ENCODE measurements at regions not wholly inside any gene's neighbourhood (a gene's known extent, or its start where the extent isn't known, plus 50 kb on each side); places are given as distances from the start of the nearest gene placed in this dataset.

GRCh38 chr12:107365703-107366102 is 272.4 kb upstream of the CRY1 start:
- H3K4me3 ChIP-seq (ENCODE audit: control insufficient read depth, low read depth, low read length), result no peak overlapping the region
- TF ChIP-seq, protein P1, sequence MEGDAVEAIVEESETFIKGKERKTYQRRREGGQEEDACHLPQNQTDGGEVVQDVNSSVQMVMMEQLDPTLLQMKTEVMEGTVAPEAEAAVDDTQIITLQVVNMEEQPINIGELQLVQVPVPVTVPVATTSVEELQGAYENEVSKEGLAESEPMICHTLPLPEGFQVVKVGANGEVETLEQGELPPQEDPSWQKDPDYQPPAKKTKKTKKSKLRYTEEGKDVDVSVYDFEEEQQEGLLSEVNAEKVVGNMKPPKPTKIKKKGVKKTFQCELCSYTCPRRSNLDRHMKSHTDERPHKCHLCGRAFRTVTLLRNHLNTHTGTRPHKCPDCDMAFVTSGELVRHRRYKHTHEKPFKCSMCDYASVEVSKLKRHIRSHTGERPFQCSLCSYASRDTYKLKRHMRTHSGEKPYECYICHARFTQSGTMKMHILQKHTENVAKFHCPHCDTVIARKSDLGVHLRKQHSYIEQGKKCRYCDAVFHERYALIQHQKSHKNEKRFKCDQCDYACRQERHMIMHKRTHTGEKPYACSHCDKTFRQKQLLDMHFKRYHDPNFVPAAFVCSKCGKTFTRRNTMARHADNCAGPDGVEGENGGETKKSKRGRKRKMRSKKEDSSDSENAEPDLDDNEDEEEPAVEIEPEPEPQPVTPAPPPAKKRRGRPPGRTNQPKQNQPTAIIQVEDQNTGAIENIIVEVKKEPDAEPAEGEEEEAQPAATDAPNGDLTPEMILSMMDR (IDR thresholded peaks at IDR 0.05; ENCODE audit: control insufficient read depth, insufficient read depth, low read depth, low read length, missing control alignments), result no peak
- no peak for DNase-seq (ENCODE audit: low read depth)

GRCh38 chr12:107366322-107366721 is 273.0 kb upstream of the CRY1 start:
- DNase-seq (ENCODE audit: low read depth), result no peak
- no peak overlapping the region for H3K4me3 ChIP-seq (ENCODE audit: control insufficient read depth, low read depth, low read length)
- TF ChIP-seq, protein P1 (IDR thresholded peaks at IDR 0.05; ENCODE audit: control insufficient read depth, insufficient read depth, low read depth, low read length, missing control alignments), result no peak

- no peak overlapping the region for H3K4me3 ChIP-seq (ENCODE audit: control insufficient read depth, low read depth, low read length)
- TF ChIP-seq, protein P1 (IDR thresholded peaks at IDR 0.05; ENCODE audit: control insufficient read depth, insufficient read depth, low read depth, low read length, missing control alignments), result no peak
- no peak for DNase-seq (ENCODE audit: low read depth)
Observed at GRCh38 chr12:107368586-107368985, 275.2 kb upstream of the CRY1 start.

DNA sequence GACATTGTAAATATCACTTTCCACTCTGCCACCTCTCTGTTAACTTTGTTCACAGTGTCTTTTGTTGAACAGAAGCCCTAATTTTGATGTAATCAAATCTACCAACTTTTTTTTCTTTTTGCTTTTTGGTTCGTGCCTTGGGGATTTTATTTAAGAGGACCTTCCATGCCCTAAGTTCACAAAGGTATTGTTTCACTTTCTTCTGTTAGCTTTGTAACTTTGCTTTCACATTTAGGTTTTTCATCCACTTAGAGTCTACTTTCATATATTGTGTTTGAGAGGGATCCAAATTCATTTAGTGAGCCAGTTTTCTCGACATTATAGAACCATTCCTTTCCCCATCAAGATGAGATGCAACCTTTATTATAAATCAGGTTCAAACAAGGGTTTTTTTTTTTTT is 275.7 kb upstream of the CRY1 start:
- TF ChIP-seq, protein P1 (IDR thresholded peaks at IDR 0.05; ENCODE audit: control insufficient read depth, insufficient read depth, low read depth, low read length, missing control alignments), result no peak
- H3K4me3 ChIP-seq (ENCODE audit: control insufficient read depth, low read depth, low read length), result no peak overlapping the region
- DNase-seq (ENCODE audit: low read depth), result no peak

DNA sequence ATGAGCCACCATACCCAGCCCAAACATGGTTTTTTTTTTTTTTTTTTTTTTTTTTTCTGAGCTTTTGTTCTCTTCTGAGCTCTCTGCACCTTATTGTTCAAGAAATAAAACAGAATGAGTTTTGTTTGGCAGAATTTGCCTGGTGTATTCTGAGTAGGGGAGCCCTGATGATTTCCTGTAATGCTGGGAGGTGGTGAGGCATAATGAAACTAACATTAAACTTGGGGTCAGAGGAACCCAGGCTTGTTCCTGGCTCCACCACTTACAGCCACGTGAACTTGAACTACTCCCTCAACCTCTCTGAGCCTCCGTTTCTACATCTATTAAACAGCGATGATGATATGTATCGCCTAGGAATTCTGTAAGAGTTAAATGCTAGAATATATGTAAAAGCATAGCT is 276.3 kb upstream of the CRY1 start:
- no peak overlapping the region for H3K4me3 ChIP-seq (ENCODE audit: control insufficient read depth, low read depth, low read length)
- DNase-seq (ENCODE audit: low read depth), result no peak
- TF ChIP-seq, protein P1 (IDR thresholded peaks at IDR 0.05; ENCODE audit: control insufficient read depth, insufficient read depth, low read depth, low read length, missing control alignments), result no peak

- TF ChIP-seq, protein P1 (IDR thresholded peaks at IDR 0.05; ENCODE audit: control insufficient read depth, insufficient read depth, low read depth, low read length, missing control alignments), result no peak
- no peak overlapping the region for H3K4me3 ChIP-seq (ENCODE audit: control insufficient read depth, low read depth, low read length)
- no peak for DNase-seq (ENCODE audit: low read depth)
Observed at GRCh38 chr12:107372229-107372658, 278.9 kb upstream of the CRY1 start.

DNA sequence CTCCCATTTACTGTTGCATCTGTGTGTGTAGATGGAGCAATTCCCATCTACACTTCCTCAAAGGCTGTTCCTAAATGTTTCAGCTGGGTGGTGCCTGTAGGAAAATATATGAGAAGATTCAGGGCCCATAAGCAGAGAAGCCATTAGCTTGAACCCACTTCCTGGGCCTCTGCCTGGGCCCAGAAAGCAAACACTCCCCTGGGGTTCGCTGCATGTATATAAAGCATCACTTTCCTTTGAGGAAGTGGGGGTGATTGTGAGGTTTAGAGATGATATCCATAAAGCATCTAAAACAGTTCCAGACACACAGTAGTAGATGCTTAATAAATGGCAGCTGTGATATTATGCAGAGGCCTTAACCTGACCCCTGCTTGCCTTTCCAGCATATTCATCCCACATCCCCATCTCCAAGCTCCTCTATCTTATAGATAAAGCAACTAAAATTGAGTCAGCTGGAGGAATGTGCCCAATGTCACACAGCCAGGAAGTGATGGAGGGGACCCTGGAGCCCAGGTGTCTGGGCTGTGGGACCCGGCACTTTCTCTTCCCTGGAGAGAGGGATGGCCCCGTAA is 280.0 kb upstream of the CRY1 start:
- TF ChIP-seq, protein P1 (IDR thresholded peaks at IDR 0.05; ENCODE audit: control insufficient read depth, insufficient read depth, low read depth, low read length, missing control alignments), result no peak
- DNase-seq (ENCODE audit: low read depth), result no peak
- no peak overlapping the region for H3K4me3 ChIP-seq (ENCODE audit: control insufficient read depth, low read depth, low read length)

Data from AG09309 (cell line).